HG03066 (cell line): ENCODE measurements at regions not wholly inside any gene's neighbourhood (a gene's known extent, or its start where the extent isn't known, plus 50 kb on each side); places are given as distances from the start of the nearest gene placed in this dataset.
A peak's percentile ranks its signal among the peaks of the same experiment; 100 is the strongest.

Experiments used
- ATAC-seq: cut with Tn5 transposase; IDR thresholded peaks from one replicate; pipeline ENCODE4 v1.9.1; 2021; ENCODE audit warnings: low read depth; ENCODE audit not compliant: unreplicated experiment

DNA sequence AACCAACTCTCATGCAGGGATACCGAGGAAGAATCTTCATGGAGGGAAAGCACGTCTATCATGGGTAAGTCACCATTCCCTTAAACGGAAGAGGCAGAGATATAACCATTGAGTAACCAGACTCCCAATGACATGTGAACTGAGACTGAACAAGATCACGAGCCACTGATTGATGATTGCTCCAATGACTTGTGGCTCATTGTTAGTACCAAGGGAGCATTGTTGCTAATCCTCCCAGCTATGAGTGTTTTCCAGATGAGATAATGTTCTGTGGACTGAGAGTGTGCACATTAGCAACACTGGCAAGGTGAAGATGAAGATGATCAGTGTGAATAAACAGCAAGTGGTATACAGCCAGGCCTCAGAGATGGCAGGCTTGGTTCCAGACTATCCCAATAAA, 219.2 kb upstream of the MAP3K1 start:
- no peak for ATAC-seq

DNA sequence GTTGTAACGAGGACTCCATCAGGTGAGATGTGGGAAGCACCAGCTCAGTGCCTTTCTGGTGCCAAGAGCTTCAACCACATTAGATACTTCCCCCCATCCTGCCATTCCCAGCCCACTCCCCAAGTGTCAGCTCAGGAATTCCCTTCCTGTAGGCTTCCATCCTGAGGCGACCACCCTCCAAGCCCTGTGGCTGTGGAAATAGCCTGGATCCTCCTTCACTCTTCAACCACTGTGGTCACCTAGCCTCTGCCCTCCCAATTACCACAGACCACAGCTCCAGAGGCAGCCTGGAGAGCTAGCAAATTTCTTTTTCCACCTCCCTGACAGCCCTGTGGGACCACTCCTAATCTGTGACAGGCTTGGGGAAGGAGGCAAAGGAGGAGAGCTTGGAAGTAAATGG, 219.8 kb upstream of the MAP3K1 start:
- no peak for ATAC-seq

DNA sequence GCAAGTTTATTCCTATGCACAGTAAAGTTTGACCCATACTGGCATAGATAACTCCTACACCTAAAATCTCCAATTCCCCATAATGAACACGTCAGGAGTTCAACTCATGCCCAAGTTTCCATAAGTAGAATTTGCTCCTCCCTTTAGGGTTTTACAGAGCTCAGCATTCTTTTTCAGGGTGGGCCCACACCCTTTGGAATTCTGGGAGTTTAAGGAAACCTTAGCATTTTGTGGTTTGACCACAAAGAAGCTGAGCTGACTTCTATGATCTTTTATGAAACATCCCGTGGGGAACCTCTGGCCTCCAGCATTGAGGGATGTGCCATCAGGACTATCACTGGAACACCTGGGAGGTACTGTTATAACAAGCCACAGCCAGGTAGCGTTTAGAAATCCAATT, 220.6 kb upstream of the MAP3K1 start:
- no peak for ATAC-seq

DNA sequence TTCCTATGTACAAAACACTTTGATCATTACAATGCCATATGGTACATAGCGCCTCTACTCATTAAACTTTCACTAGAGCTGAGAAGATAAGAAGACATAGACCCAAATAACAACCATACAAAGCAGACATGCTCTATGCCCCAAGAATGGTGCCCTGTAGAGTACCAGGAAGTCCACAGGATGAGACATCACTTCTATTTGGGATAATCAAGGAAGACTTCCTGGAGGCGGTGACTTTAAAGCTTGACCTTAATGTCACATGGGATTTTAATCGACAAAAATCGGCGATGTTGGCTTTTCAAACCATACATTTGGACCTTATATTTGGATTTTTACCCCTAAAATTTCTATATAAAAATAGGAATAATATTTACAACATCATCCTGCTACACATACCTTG, 224.3 kb upstream of the MAP3K1 start:
- no peak for ATAC-seq

DNA sequence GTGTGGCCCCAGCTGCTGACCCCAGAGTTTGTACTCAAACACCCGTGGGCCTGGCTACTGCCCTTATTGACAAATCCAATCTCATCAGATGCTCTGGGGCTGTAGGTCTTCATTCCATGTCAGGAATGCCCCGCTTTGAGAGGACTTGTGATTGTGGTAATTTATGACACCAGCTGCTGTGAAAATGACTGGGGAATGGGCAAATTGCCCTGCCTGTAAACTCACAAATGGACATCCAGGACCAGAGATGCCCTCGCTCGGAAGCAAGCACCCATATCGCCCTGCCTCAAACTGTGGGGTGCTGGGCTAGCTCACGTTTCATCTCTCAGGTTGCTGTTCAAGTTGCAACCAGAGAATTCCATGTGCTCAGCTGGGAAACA, 225.9 kb upstream of the MAP3K1 start:
- ATAC-seq, result peak; percentile 5

DNA sequence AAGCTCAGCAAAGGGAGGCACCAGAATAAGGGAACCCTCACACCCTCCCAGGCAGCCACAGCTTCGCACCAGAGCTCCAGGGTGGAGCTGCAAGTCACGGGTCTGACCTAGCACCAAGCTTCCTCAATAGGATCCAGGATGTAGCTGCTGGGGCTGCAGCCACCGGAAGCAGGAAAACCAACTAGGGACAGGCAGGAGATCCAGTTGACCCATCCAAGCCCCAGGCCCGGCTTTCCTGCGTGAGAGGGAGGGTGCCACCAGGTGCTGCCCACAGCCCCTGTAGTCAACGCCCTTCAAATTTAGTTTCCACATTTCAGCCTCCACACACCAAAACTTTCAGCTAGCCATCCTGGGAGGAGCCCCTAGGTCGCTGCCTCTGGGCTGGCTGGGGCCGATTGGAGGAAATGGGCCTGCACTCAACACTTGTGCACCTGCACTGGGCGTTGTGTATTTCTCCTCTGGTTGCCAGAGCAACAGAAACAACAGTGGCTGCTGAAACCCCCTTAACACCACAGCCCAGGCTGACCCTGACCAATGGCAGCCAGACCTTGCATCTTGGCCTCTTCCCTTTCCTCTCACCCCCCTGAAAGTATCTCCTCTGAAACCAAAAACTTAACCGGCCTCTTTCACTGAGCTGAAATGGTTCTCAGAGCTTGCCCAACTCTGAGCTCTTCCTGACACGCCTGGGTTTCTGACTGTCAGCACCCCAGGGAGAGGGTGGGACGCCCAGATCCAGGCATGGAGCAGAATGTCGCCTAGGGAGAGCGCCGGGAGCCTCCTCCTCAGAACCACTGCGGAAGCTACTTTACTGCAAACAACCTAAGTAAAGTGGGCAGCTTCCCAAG, 226.5 kb upstream of the MAP3K1 start:
- ATAC-seq, result peak; percentile 99

DNA sequence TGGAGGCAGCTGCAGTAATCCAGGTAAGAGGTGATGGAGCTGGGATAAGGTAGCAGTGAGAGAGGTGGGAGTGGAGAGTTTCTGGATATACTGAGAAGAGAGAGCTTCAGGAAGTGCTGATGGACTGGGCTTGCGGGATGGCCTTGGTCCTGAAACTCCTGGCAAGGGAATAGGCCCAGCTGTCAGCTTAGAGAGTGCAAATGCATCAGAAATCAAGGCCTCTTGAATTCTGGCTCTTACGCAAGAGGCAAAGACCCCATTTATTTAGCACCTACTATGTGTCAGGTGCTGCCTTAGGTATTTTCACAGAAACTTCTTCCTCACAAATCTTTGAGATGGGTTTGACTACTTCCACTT, 227.2 kb upstream of the MAP3K1 start:
- ATAC-seq, result no peak

DNA sequence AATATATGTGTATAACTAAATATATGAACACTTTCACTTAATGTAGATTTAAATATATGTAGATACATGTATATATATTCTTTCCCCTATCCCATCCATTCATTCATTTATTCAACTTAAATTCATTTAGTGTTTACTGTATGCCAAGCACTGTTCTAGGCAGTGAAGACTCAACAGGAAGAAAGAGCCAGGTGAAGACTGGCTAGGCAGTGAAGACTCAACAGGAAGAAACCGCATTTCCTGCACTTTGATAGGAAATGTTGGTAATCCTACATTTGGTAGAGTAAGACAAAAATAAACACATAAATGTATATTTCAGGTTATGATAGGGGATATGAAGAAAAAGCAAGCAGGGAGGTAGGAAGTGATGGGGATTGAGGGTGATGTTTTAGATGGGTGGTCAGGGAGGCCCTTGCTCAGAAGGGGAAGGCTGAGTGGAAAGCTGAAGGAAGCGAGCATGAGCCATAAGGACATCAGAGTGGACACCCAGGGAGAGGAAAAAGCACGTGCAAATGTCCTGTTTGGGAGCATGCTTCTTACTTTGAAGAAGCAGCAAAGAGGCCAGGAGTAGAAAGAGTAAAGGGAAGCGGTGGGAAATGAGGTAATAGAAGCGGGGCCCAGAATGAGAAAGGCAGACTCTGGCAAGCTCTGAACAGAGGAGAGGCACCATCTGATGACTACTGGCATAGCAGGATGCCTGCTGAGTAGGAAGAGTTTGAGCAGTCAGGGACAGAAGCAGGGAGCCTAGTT, 227.8 kb upstream of the MAP3K1 start:
- no peak for ATAC-seq

DNA sequence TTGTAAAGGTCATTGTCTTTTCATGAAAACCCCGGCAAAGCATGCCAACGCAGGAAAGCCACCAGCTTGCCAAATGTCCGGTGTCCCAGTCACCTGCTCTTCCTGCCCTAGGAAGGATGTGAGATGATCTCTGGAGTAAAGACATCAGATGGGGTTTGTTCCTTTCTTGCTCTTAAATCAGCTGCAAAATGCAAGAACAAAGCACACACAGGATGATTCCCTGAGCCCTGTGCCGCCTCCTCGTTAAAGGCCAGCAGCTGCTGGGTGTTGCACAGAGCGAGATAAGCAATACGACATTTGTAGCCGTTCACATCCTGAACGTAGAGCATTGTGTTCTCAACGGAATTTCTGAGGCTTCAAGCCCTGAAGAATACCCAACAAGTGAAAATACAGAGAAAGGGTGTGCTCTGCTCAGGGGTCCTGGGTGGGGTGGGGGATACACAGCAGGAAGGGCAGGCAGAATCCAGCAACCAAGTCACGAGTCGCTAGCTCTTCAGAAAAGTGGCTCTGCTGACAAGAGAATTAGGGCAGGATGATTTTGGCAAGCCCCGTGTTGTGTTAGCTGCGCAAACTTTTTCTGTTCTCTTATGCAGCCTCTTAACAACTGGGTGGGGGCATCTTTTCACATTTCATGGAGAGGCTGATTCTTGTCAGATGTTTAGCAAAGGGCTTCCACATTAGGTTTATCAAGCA, 229.2 kb upstream of the MAP3K1 start:
- no peak for ATAC-seq

DNA sequence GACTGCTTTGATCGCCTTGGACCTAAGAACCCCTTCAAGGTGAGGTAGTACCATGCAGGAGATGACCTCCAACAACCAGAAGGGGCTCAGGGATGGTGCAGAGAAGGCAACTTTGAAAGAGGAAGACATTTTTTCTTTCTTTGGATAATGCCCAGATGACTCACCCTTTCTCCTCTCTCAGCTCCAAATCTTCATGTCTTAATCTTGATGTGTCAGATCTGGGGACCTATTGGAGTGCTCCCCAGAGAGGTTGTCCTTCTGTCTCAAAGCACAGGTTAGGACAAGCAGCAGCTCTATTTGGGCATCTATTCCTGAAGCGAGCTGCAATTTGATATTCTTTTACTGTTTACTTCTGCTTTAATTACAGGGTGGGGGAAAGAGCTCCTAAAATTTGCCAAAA, 229.9 kb upstream of the MAP3K1 start:
- ATAC-seq, result no peak

DNA sequence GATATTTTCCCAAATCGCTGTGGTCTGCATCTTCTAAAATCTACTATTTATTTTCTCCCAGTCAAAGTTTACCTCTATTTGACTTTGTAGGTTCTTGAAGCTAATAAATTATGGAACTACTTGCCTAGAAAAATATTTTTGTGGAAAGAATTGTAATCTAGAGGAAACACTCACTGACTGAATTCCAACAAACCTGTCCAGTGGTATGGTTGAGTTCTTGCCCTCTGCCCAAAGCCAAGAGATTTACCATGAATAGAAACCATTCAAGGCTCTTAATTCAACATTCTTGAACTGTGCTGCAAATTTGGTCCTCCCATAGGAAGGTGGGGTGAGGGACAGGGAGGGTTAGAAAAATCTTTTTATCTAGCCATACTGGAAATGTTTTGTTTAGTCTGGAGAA, 233.9 kb upstream of the MAP3K1 start:
- ATAC-seq, result no peak

DNA sequence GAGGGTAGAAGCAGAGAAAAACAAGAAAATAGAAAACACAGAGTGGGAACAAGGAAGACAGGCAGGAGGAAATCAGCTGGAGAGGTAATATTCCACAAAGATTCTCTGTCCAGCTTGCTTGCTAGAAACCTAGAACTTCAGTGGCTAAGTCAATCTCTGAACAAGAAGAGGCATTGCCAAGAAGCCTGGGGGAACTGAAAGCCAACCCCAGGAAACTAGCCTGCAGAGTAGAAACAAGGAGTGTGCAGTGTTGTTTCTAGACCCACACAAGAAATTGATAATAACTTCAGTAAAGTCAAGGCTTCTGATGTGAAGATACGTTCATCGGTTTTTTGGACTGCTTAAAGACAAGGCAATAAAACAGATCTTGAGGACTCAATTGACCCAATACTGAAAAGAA, 234.5 kb upstream of the MAP3K1 start:
- no peak for ATAC-seq

DNA sequence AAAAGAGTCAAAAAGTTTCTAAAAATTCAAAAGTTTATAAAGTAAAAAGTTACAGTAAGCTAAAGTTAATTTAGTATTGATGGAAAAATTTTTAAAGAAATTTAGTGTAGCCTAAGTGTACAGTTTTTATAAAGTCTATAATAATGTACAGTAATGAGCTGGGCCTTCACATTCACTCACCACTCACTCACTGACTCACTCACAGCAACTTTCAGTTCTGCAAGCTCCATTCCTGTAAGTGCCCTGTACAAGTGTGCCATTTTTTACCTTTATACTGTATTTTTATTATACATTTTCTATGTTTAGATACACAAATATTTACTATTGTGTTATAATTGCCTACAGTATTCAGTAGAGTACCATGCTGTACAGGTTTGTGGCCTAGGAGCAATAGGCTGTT, 239.5 kb upstream of the MAP3K1 start:
- ATAC-seq, result no peak

DNA sequence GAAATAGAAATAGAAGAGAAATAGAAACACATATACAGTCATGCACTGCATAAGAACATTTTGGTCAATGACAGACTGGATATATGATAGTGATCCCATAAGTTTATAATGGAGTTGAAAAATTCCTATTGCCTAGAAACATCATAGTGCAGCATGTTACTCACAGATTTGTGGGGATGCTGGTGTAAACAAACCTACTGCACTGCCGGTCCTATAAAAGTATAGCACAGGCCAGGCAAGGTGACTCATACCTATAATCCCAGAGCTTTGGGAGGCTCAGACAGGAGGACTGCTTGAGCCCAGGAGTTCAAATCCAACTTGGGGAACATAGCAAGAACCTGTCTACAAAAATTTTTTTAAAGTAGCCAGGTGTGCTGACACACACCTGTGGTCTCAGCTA, 240.6 kb upstream of the MAP3K1 start:
- no peak for ATAC-seq

DNA sequence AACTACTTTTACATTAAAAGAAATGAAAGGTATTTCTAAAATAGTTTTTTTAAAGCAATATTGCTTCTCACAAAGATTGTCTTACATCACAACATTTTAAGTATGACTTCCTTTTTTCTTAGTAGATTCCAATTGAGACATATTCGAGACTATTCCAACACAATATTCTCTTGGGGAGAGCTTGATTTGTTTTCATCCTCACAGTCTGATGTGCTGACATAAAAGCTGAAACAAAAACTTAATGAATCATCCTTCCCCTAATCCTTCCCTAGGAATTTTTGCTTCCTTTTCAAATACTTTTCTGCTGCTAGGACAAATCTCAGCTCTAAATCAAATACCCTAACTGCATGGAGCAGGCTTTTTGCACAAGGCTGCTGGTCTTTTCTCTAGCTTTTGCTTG, 245.8 kb upstream of the MAP3K1 start:
- no peak for ATAC-seq

DNA sequence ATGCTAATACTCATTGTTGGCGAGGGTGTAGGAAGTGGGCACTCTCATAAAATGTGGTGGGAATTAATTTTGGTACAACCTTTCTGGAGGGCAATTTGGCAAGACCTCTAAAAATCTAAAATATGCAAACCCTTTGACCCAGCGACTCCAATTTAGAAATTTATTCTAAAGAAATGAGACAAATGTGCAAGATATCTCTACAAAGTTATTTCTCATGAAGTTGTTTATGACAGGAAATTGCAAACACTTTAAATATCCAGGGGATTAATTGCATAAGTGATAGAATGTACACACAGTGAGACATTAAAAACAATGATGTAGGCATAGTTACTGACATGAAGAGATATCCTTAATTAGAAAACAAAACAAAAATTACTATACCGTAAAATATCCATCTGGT, 246.3 kb upstream of the MAP3K1 start:
- ATAC-seq, result no peak

DNA sequence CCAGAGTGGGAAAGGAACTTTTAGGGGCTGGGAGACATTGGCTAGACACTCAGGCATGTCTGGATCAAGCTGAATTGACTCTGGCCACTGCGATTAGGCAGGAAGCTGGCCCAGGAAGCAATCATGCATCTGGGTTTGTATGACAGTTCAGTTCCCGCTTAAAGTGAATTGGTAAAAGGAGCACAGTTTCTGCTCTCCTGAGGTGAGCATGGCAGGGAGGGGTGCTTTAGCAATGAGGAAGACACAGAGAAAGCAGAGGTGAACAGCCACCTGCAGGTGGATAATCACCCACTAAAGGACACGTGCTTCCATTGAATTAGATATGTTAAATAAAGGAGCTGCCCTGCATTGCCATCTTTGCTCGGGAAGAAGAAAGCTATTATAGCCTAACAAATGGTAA, 248.1 kb upstream of the MAP3K1 start:
- no peak for ATAC-seq

DNA sequence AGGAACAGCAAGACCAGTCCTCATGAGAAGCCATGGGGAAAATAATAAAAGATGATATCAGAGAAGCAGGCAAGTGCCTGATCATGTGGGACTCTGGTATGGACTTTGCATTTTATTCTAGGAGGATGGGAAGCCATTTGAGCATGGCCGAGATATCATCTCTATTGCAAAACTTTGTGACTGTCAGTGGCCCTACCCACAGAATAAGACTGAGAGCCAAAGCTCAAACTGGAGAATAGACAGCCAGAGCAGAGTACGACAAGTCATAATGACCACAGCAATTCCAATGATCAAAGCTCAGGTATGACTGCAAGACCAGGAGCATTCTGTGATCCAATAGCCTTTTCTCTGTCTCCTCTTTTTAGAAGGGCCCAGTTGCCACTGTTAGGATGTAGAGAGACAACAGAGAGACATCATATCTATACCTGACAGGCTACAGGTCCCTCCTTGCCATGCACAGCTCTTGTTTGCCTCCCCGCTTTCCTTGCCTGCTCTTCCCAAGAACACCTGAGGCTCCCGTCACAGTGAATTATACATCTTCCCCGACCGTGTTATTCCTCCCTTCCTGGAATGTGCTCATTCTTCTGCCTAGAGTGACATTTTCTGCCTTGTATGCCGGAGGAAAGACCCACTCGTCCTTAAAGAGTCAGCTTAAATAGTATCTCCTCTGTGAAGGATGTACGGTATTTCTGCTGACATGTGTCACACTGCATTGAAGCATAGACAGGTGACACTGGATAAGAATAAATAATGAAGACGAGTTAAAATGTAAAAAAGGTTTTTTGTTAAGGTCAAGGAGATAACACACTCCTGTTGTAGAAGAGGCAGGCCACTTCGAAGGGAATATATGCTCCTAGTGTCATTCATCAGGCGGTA, 248.7 kb upstream of the MAP3K1 start:
- no peak for ATAC-seq

DNA sequence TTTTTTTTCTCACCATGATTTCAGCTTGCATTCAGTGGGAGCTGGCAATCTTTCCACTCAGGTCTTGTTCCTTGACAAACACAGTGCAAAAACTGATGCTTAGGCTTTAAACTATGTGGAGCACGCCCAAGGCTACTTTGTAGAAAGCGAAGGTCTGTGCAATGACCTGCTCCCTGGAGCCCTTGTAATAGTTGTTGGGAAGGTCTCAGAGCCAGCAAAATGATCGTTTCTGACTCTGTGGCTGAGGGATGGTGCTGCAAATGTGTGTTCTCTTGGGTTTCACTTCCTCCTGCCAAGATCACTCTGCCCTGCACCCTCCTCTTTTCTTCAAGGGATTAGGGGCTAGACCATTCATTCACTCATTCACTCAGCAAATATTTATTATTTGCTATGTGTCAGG, 249.7 kb upstream of the MAP3K1 start:
- peak; percentile 63 for ATAC-seq

DNA sequence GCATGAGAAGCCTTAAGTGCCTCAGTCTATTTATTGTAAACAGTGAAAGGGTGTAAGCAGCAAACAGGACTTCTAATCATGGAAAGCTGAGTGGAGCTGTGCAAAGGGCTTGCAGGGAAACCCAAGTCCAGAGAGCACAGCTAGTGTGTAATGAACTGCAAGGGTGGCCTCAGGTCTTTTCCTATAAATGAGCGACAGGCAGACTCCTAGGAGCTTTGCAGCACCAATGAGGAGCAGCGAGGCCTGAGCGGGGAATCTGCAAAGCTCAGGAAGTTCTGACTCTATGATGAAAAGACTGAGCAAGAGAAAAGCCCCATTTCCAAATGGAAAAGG, 250.1 kb upstream of the MAP3K1 start:
- ATAC-seq, result no peak
